B cell (primary cell): ENCODE measurements at regions not wholly inside any gene's neighbourhood (a gene's known extent, or its start where the extent isn't known, plus 50 kb on each side); places are given as distances from the start of the nearest gene placed in this dataset.

Experiments
- CTCF ChIP-seq: fragments of 200-600 bp; IDR thresholded peaks from one replicate; pipeline ENCODE4 v1.8.0; 2022; ENCODE audit warnings: antibody characterized with exemption, mild to moderate bottlenecking
- EZH2 ChIP-seq: IDR thresholded peaks from 2 replicates; pipeline ENCODE4 v1.6.1; 2012; ENCODE audit warnings: borderline replicate concordance, low read depth, mild to moderate bottlenecking, moderate library complexity, low read length; ENCODE audit not compliant: insufficient read depth, poor library complexity, severe bottlenecking

GRCh38 chr5:51944500-51945125 is 561.4 kb downstream of the ISL1 start:
- TF ChIP-seq CTCF (no peak), EZH2 (no peak)
